SH-SY5Y (cell line): ENCODE measurements at regions not wholly inside any gene's neighbourhood (a gene's known extent, or its start where the extent isn't known, plus 50 kb on each side); places are given as distances from the start of the nearest gene placed in this dataset.

Experiments
- GATA2 ChIP-seq: IDR thresholded peaks from 2 replicates; pipeline ENCODE4 v1.6.1; 2011; ENCODE audit warnings: mild to moderate bottlenecking, low read depth, low read length
- GATA3 ChIP-seq: IDR thresholded peaks from 2 replicates; pipeline ENCODE4 v1.6.1; 2011; ENCODE audit warnings: low read depth, mild to moderate bottlenecking, low read length, moderate library complexity

DNA sequence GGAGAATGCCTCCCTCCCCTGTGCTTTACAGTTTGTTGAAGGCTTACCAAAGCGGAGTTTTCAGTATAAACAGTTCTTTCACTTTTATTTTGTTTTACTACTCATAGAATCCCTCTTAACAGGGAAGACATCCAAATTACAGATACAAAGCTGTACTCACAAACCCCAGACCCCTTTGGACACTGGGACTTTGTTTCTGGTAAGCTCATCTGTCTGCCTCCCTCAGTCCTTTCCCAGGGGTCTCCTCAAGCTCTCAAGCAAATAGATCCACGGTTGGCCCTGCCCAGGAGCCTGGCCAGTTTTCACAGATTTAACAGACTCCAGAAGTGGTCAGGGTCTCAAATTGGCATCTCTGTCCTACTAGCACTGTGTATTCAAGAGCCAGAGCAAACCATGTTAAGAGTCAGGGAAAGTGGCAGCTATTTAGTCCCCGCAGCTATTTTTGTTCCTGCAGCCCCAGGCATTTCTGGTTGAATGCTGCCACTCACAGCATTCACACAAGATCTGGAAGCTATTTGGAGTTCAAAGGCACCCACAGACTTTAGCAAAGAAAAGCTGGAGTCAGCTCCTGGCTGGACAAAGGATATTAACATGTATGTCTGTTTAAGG, 54.2 kb downstream of the TMEM100 start:
- TF ChIP-seq GATA3 = no peak
- no peak for TF ChIP-seq GATA2

DNA sequence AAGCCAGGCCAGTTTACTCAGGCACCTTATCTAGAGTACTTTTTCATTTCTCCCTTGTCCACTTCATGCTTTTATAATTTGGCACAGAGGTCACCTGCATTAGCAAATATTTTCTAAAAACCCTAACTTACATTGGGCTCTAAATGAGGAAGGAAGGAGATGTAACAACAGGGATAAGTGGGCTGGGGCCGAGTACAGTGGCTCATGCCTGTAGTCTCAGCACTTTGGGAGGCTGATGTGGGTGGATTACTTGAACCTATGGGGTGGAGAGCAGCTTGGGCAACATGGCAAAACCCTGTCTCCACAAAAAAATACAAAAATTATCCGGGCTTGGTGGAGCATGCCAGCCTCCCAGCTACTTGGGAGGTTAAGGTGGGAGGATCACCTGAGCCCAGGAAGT, 55.9 kb downstream of the TMEM100 start:
- TF ChIP-seq GATA2 (no peak), GATA3 (no peak)

DNA sequence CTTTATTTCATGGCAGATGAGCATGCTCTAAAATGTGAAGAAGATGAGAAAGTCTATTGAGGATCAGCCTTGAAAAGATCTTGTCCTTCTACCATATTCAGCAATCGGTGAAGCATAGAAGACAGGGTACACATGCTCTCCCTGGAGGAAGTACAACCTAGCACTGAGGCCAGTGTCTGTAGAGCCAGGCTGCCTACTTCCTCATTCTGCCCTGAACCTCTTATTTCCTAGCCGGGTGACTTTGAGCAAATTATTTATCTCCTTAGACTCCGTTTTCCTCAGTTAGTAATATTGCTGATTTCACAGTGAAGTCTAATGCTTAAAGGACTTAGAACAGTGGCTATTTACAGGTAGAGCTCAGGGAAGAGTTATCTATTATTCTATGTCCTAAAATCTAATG, 58.4 kb downstream of the TMEM100 start:
- TF ChIP-seq GATA2 (no peak), GATA3 (no peak)

GRCh38 chr17:55663400-55663799, 59.3 kb downstream of the TMEM100 start:
- no peak for TF ChIP-seq GATA2
- TF ChIP-seq GATA3 = no peak

GRCh38 chr17:55661963-55662834, 60.5 kb downstream of the TMEM100 start:
- TF ChIP-seq GATA3 = no peak
- no peak for TF ChIP-seq GATA2

GRCh38 chr17:55661256-55661758, 61.4 kb downstream of the TMEM100 start:
- no peak for TF ChIP-seq GATA2
- TF ChIP-seq GATA3 = no peak

- TF ChIP-seq GATA2 (no peak), GATA3 (no peak)
These were observed 62.3 kb downstream of the TMEM100 start for GRCh38 chr17:55660178-55660886.

DNA sequence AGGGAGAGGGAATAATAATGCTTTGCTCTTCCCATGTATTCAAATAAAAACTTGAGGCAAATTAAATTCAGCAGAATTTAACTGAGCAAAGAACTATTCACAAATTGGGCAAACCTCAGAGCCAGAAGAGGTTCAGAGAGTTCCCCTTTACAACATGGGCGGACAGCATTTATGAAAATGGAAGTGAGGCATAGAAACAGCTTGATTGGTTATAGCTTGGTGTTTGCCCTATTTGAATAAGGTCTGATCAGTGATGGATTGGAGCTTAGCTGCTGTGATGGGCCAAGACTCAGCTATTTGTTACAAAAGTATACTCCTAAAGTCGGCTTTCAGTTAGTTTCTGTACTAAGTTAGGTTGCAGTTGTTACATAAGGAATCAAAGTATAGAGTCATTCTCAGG, 63.0 kb downstream of the TMEM100 start:
- no peak for TF ChIP-seq GATA2
- TF ChIP-seq GATA3 = no peak

DNA sequence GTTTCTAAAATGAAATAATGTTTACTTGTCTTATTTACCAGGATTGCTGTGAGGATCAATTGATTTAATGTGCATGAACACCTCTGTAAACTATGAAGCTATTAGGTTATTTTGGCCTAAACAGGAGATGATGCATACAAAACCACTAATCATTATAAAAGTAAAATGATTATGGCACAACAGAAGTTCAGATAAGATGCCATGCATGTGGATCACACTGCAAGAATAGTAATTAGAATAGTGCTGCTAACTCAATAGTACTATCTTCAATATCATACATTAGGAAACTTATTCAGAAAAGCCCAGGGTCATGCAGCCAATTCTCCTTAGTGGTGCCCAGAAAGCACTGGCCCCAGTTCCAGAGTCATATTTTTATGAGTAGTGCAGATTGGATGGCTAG, 66.9 kb downstream of the TMEM100 start:
- TF ChIP-seq GATA3 (no peak), GATA2 (no peak)

DNA sequence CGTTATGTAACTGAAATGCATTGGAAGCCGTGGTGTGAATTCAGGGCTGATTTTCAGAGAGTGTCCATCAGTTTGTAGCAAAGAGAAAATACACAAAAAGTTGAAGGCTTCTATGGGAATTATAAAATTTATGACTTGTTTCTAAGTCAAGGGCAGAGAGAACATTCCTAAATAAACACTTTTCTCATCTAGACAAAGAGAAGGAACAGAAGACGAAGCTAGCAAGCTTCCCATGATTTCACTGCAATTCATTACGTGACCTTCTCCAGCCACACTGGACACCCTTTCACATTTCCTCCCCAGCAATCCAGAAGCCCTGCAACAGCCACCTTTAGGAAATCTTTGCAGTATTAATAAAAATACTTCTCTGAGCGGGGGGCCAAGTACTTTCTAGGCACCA, 67.8 kb downstream of the TMEM100 start:
- TF ChIP-seq GATA3 (no peak), GATA2 (no peak)

GRCh38 chr17:55654022-55654421, 68.6 kb downstream of the TMEM100 start:
- TF ChIP-seq GATA2 (no peak), GATA3 (no peak)

DNA sequence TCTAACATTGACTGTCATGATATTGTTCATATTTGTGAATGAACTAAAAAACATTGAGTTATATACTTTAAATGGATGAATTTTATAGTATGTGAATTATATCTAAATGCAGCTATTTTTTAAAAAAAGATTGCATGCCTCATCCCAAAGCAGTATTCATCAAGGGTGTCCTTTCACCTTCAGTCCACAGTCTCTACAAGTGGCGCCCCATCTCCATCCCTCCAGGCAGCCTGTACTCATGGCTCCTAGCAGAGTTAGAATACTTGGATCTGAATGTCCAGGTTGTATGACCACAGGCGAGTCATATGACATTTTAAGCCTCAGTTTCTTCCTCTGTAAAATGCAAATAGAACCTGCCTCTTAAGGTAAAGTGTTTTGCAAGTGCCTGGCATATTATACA, 69.8 kb downstream of the TMEM100 start:
- TF ChIP-seq GATA3 (no peak), GATA2 (no peak)

GRCh38 chr17:55652114-55652823, 70.4 kb downstream of the TMEM100 start:
- TF ChIP-seq GATA3 (no peak), GATA2 (no peak)
